ENCODE measurements at regions not wholly inside any gene's neighbourhood (a gene's known extent, or its start where the extent isn't known, plus 50 kb on each side); places are given as distances from the start of the nearest gene placed in this dataset.
"Not testable (repeated sequence)": the region's sequence is repeated elsewhere in the genome, so short reads cannot be mapped to it uniquely, and the experiment has no call there.

- Mint-ChIP-seq H3K4me1 (peaks cover 5% of the 10 kb centered on the region), H3K4me3 (no peak overlapping the region)
- H3K36me3 ChIP-seq: no peaks in the 10 kb centered on the region
Measured at GRCh38 chr5:125251703-125252102, 505.3 kb upstream of the ZNF608 start.

GRCh38 chr5:125253634-125254033, 507.2 kb upstream of the ZNF608 start:
- not testable (repeated sequence) for H3K79me2 ChIP-seq (ENCODE audit: low read depth); H3K4me3 ChIP-seq; H3K4me3 Mint-ChIP-seq; H3K4me2 ChIP-seq; H3K4me1 ChIP-seq; H3K27me3 Mint-ChIP-seq (ENCODE audit: insufficient read depth, low read depth); H4K20me1 ChIP-seq (ENCODE audit: low read depth); H2AFZ ChIP-seq (replicated peaks); H3K36me3 ChIP-seq; H3K9ac ChIP-seq; H3K27me3 ChIP-seq; H3K27ac ChIP-seq; H3K27ac Mint-ChIP-seq; DNase-seq (ENCODE audit: low spot score); H3F3A ChIP-seq (ENCODE audit: low read depth)
- H3K9me3 ChIP-seq (ENCODE audit: low read depth): peaks cover 17% of the 10 kb centered on the region
- Mint-ChIP-seq H3K36me3 (peaks cover 11% of the 10 kb centered on the region), H3K9me3 (peaks cover 41% of the 10 kb centered on the region), H3K4me1 (peaks cover 22% of the 10 kb centered on the region)

More at GRCh38 chr5:125251703-125252102, 505.3 kb upstream of the ZNF608 start:
- H3K4me1 ChIP-seq: no peaks in the 10 kb centered on the region
- no peak overlapping the region for H2AFZ ChIP-seq (replicated peaks)
- H3K27me3 ChIP-seq: no peaks in the 10 kb centered on the region
- no peak for TF ChIP-seq EZH2 (IDR thresholded peaks at IDR 0.05)
- no peak for TF ChIP-seq EZH2phosphoT487 (IDR thresholded peaks at IDR 0.05)
- TF ChIP-seq CTCF (IDR thresholded peaks at IDR 0.05): no peak
- no peaks in the 10 kb centered on the region for H3F3A ChIP-seq (ENCODE audit: low read depth)
- no peak overlapping the region for H3K9ac ChIP-seq
- no peak for DNase-seq (ENCODE audit: low spot score)
- Mint-ChIP-seq H3K9me3 (peaks cover 51% of the 10 kb centered on the region), H3K27ac (no peak overlapping the region), H3K27me3 (ENCODE audit: insufficient read depth, low read depth) (peaks cover 11% of the 10 kb centered on the region), H3K36me3 (peaks cover 11% of the 10 kb centered on the region)
- no peak overlapping the region for H3K4me3 ChIP-seq
- no peak overlapping the region for H3K27ac ChIP-seq
- no peak overlapping the region for H3K4me2 ChIP-seq
- H3K79me2 ChIP-seq (ENCODE audit: low read depth): no peaks in the 10 kb centered on the region
- H3K9me3 ChIP-seq (ENCODE audit: low read depth): peaks cover 17% of the 10 kb centered on the region
- no peaks in the 10 kb centered on the region for H4K20me1 ChIP-seq (ENCODE audit: low read depth)

GRCh38 chr5:125254267-125254666, 507.8 kb upstream of the ZNF608 start:
- peaks cover 11% of the 10 kb centered on the region for H3K36me3 Mint-ChIP-seq
- no peak overlapping the region for H2AFZ ChIP-seq (replicated peaks)
- no peak overlapping the region for H3K4me3 ChIP-seq
- H3K27ac Mint-ChIP-seq: no peak overlapping the region
- no peaks in the 10 kb centered on the region for H3K27me3 ChIP-seq
- TF ChIP-seq EZH2 (IDR thresholded peaks at IDR 0.05) (no peak), CTCF (IDR thresholded peaks at IDR 0.05) (no peak), EZH2phosphoT487 (IDR thresholded peaks at IDR 0.05) (no peak)
- peaks cover 9% of the 10 kb centered on the region for H3K27me3 Mint-ChIP-seq (ENCODE audit: insufficient read depth, low read depth)
- H3K27ac ChIP-seq: no peak overlapping the region
- no peak overlapping the region for H3K4me2 ChIP-seq
- H3K9me3 ChIP-seq (ENCODE audit: low read depth): peaks cover 17% of the 10 kb centered on the region
- no peak overlapping the region for H3K9ac ChIP-seq
- no peak for DNase-seq (ENCODE audit: low spot score)
- H3K9me3 Mint-ChIP-seq: peaks cover 41% of the 10 kb centered on the region
- H4K20me1 ChIP-seq (ENCODE audit: low read depth): no peaks in the 10 kb centered on the region
- H3K36me3 ChIP-seq: no peaks in the 10 kb centered on the region
- H3K4me1 Mint-ChIP-seq: peaks cover 22% of the 10 kb centered on the region
- H3K4me1 ChIP-seq: peaks cover 7% of the 10 kb centered on the region
- peak overlapping the region; percentile 14 for H3K4me3 Mint-ChIP-seq
- no peaks in the 10 kb centered on the region for H3K79me2 ChIP-seq (ENCODE audit: low read depth)
- H3F3A ChIP-seq (ENCODE audit: low read depth): no peaks in the 10 kb centered on the region

- no peak for DNase-seq (ENCODE audit: low spot score)
- H3K9me3 Mint-ChIP-seq: peaks cover 49% of the 10 kb centered on the region
- Histone ChIP-seq H3K9me3 (ENCODE audit: low read depth) (peaks cover 17% of the 10 kb centered on the region), H3K36me3 (no peaks in the 10 kb centered on the region), H3F3A (ENCODE audit: low read depth) (no peaks in the 10 kb centered on the region), H3K9ac (no peak overlapping the region), H3K27ac (no peak overlapping the region), H2AFZ (replicated peaks) (peak overlapping the region; percentile 83), H3K4me3 (no peak overlapping the region), H3K27me3 (no peaks in the 10 kb centered on the region), H3K79me2 (ENCODE audit: low read depth) (no peaks in the 10 kb centered on the region), H3K4me2 (no peak overlapping the region), H4K20me1 (ENCODE audit: low read depth) (no peaks in the 10 kb centered on the region), H3K4me1 (peaks cover 7% of the 10 kb centered on the region)
- peaks cover 9% of the 10 kb centered on the region for H3K27me3 Mint-ChIP-seq (ENCODE audit: insufficient read depth, low read depth)
- H3K4me1 Mint-ChIP-seq: peaks cover 22% of the 10 kb centered on the region
- no peak for TF ChIP-seq EZH2 (IDR thresholded peaks at IDR 0.05)
- TF ChIP-seq CTCF (IDR thresholded peaks at IDR 0.05): no peak
- no peak for TF ChIP-seq EZH2phosphoT487 (IDR thresholded peaks at IDR 0.05)
- H3K4me3 Mint-ChIP-seq: no peak overlapping the region
- no peak overlapping the region for H3K27ac Mint-ChIP-seq
- peaks cover 14% of the 10 kb centered on the region for H3K36me3 Mint-ChIP-seq
Measured at GRCh38 chr5:125256296-125256695, 509.9 kb upstream of the ZNF608 start.
